Endothelial cell of umbilical vein (primary cell): ENCODE measurements at regions not wholly inside any gene's neighbourhood (a gene's known extent, or its start where the extent isn't known, plus 50 kb on each side); places are given as distances from the start of the nearest gene placed in this dataset.

Source experiments
- POLR2A ChIP-seq: IDR thresholded peaks from 2 replicates; pipeline ENCODE4 v1.6.1; 2012; ENCODE audit warnings: low read depth, mild to moderate bottlenecking, control low read depth, low read length
- POLR2AphosphoS5 ChIP-seq: IDR thresholded peaks from 2 replicates; pipeline ENCODE4 v1.6.1; 2012; ENCODE audit warnings: low read depth, mild to moderate bottlenecking, control low read depth, low read length, moderate library complexity; ENCODE audit not compliant: insufficient read depth

- TF ChIP-seq POLR2AphosphoS5 (no peak), POLR2A (no peak)
Observed at GRCh38 chr3:180176059-180176458, 139.3 kb upstream of the PEX5L start.
